IMR-90 (cell line): ENCODE measurements at regions not wholly inside any gene's neighbourhood (a gene's known extent, or its start where the extent isn't known, plus 50 kb on each side); places are given as distances from the start of the nearest gene placed in this dataset.

ENCODE experiments used
- ATAC-seq: fragments of 200-7000 bp; cut with Tn5 transposase; 2 replicates; pipeline ENCODE4 v1.9.1; 2020; ENCODE audit warnings: low read depth, mild to moderate bottlenecking, moderate library complexity
- BruUV-seq: library from RNA; stranded (reverse); fragments of 400-500 nt; replicated peaks from 2 replicates; lab custom pipeline; 2021; lab: Mats Ljungman, UMichigan
- CTCF ChIA-PET: fragments of 300-600 bp; formaldehyde crosslinking; extraction: SDS; loops from one replicate; lab custom pipeline; 2021; ENCODE audit warnings: antibody characterized with exemption; lab: Yijun Ruan, JAX
- POLR2A ChIA-PET: fragments of 300-600 bp; sonication (Branson Sonifier 250); formaldehyde crosslinking; loops from one replicate; lab custom pipeline; 2022; ENCODE audit warnings: antibody characterized with exemption; ENCODE audit not compliant: unreplicated experiment; lab: Charles Lee
- DNase-seq: peaks from one replicate; pipeline ENCODE4 v3.0.0; 2013
- H2AFZ ChIP-seq: replicated peaks from 2 replicates; pipeline ENCODE3; 2013; ENCODE audit warnings: low read length, mild to moderate bottlenecking; ENCODE audit not compliant: poor library complexity
- H2AK5ac ChIP-seq: 2 replicates; pipeline ENCODE4 v1.6.1; 2013; ENCODE audit warnings: low read depth, low read length, inconsistent platforms
- H2AK9ac ChIP-seq: replicated peaks from 2 replicates; pipeline ENCODE3; 2013; ENCODE audit warnings: mild to moderate bottlenecking, low read depth, low read length, moderate library complexity; ENCODE audit not compliant: poor library complexity
- H2BK120ac ChIP-seq: 2 replicates; pipeline ENCODE4 v1.6.1; 2013; ENCODE audit warnings: low read depth, low read length, inconsistent platforms
- H2BK15ac ChIP-seq: 3 replicates; pipeline ENCODE4 v1.6.1; 2013; ENCODE audit warnings: low read depth, low read length, inconsistent platforms
- H2BK20ac ChIP-seq: 2 replicates; pipeline ENCODE4 v1.6.1; 2013; ENCODE audit warnings: low read depth, mild to moderate bottlenecking, inconsistent platforms, low read length, moderate library complexity
- H2BK5ac ChIP-seq: 2 replicates; pipeline ENCODE4 v1.6.1; 2013; ENCODE audit warnings: mild to moderate bottlenecking, low read depth, low read length, inconsistent platforms; ENCODE audit not compliant: poor library complexity, severe bottlenecking
- H3K14ac ChIP-seq: replicated peaks from 2 replicates; pipeline ENCODE4 v1.6.1; 2013; ENCODE audit warnings: low read depth, low read length, inconsistent platforms
- H3K18ac ChIP-seq: 2 replicates; pipeline ENCODE4 v1.6.1; 2013; ENCODE audit warnings: low read depth, low read length, control low read depth
- H3K23ac ChIP-seq: 2 replicates; pipeline ENCODE4 v1.6.1; 2013; ENCODE audit warnings: low read depth, low read length, inconsistent platforms
- H3K27ac ChIP-seq: 2 replicates; pipeline ENCODE4 v1.5.1; 2013; ENCODE audit warnings: mild to moderate bottlenecking, control low read depth, low read length; ENCODE audit not compliant: insufficient read depth
- H3K27me3 ChIP-seq: 2 replicates; pipeline ENCODE4 v1.6.1; 2013; ENCODE audit warnings: low read length; ENCODE audit not compliant: control insufficient read depth, insufficient read depth
- H3K36me3 ChIP-seq: 2 replicates; pipeline ENCODE4 v1.6.1; 2013; ENCODE audit warnings: low read length, mixed read lengths; ENCODE audit not compliant: control insufficient read depth, insufficient read depth
- H3K4ac ChIP-seq: 2 replicates; pipeline ENCODE4 v1.6.1; 2013; ENCODE audit warnings: low read depth, low read length, inconsistent platforms
- H3K4me1 ChIP-seq: 2 replicates; pipeline ENCODE4 v1.6.1; 2013; ENCODE audit warnings: low read length, mixed read lengths; ENCODE audit not compliant: control insufficient read depth, insufficient read depth
- H3K4me2 ChIP-seq: 2 replicates; pipeline ENCODE4 v1.6.1; 2013; ENCODE audit warnings: low read depth, mild to moderate bottlenecking, control low read depth, low read length, moderate library complexity
- H3K4me3 ChIP-seq: 2 replicates; pipeline ENCODE4 v1.5.1; 2013; ENCODE audit warnings: low read depth, mild to moderate bottlenecking, control low read depth, low read length, moderate library complexity; ENCODE audit not compliant: insufficient read depth
- H3K56ac ChIP-seq: 2 replicates; pipeline ENCODE4 v1.6.1; 2013; ENCODE audit warnings: low read length, inconsistent platforms; ENCODE audit not compliant: insufficient read depth; ENCODE audit errors: extremely low read depth
- H3K79me1 ChIP-seq, 2 experiments: 2 replicates each; pipeline ENCODE4 v1.6.1; 2013; ENCODE audit warnings: low read length in 2 of 2, inconsistent platforms in 1 of 2, low read depth in 1 of 2
- H3K9ac ChIP-seq: 2 replicates; pipeline ENCODE4 v1.6.1; 2013; ENCODE audit warnings: low read depth, low read length, control low read depth
- H3K9me1 ChIP-seq: 2 replicates; pipeline ENCODE4 v1.6.1; 2013; ENCODE audit warnings: low read length, inconsistent platforms; ENCODE audit not compliant: insufficient read depth
- H3K9me3 ChIP-seq: 2 replicates; pipeline ENCODE4 v1.6.1; 2013; ENCODE audit warnings: low read length; ENCODE audit not compliant: control insufficient read depth, insufficient read depth
- H4K20me1 ChIP-seq: 2 replicates; pipeline ENCODE4 v1.6.1; 2013; ENCODE audit warnings: low read length, inconsistent platforms; ENCODE audit not compliant: insufficient read depth
- H4K5ac ChIP-seq: 2 replicates; pipeline ENCODE4 v1.6.1; 2013; ENCODE audit warnings: mild to moderate bottlenecking, low read depth, low read length, control low read depth
- H4K8ac ChIP-seq, 2 experiments: 2 replicates each; pipeline ENCODE4 v1.6.1; 2013; ENCODE audit warnings: low read depth in 2 of 2, low read length in 2 of 2, control low read depth in 1 of 2, inconsistent platforms in 1 of 2
- H4K91ac ChIP-seq: 2 replicates; pipeline ENCODE4 v1.6.1; 2013; ENCODE audit warnings: low read depth, low read length, inconsistent platforms; ENCODE audit not compliant: insufficient read depth
- BHLHE40 ChIP-seq: fragments of 150-350 bp; IDR thresholded peaks from 2 replicates; pipeline ENCODE4 v1.6.1; 2016; ENCODE audit warnings: mild to moderate bottlenecking, low read depth, low read length
- CTCF ChIP-seq: conservative IDR thresholded peaks from 2 replicates; pipeline ENCODE4 v1.5.1; 2012; ENCODE audit warnings: mild to moderate bottlenecking, low read depth, low read length, improper control_type of control experiment
- ELK1 ChIP-seq: fragments of 150-350 bp; IDR thresholded peaks from 2 replicates; pipeline ENCODE4 v1.6.1; 2016; ENCODE audit warnings: low read depth, mild to moderate bottlenecking, low read length, moderate library complexity, borderline replicate concordance
- FOS ChIP-seq: fragments of 150-350 bp; IDR thresholded peaks from 2 replicates; pipeline ENCODE4 v1.6.1; 2016; ENCODE audit warnings: low read depth, low read length
- NFE2L2 ChIP-seq: fragments of 150-350 bp; IDR thresholded peaks from 2 replicates; pipeline ENCODE4 v1.6.1; 2016; ENCODE audit warnings: low read depth, mild to moderate bottlenecking, low read length
- POLR2A ChIP-seq: IDR thresholded peaks from 2 replicates; pipeline ENCODE4 v1.6.1; 2012; ENCODE audit warnings: mild to moderate bottlenecking, low read depth, low read length
- WGBS, 2 experiments: methylation state at CpG; one replicate each; pipeline versions ENCODE4 v1.1.5 to v1.1.7; 2013; ENCODE audit warnings: missing lambda C conversion rate in 2 of 2; ENCODE audit not compliant: insufficient read length in 1 of 2; ENCODE audit errors: extremely low coverage in 2 of 2; 5-methylcytosine and 5-hydroxymethylcytosine counted together
- dilution Hi-C: fragments of 300-500 bp; cut with HindIII; formaldehyde crosslinking; loops from one replicate; pipeline ENCODE4 v1.14.3; 2018; ENCODE audit warnings: low sequenced_read_pairs; ENCODE audit not compliant: unreplicated experiment
- in situ Hi-C: fragments of 300-500 bp; cut with MboI; formaldehyde crosslinking; loops from 3 replicates; pipeline ENCODE4 v1.14.3; 2019; ENCODE audit warnings: low sequenced_read_pairs, inconsistent platforms, mixed read lengths
- intact Hi-C: fragments of 100-400 bp; cut with micrococcal nuclease; formaldehyde crosslinking; loops from 2 replicates; pipeline ENCODE4 v1.10.0; 2022

- H3K27me3 ChIP-seq: no peaks in the 10 kb centered on the region
- ATAC-seq: no peak
- no peaks in the 10 kb centered on the region for H3K4me1 ChIP-seq
- no peak overlapping the region for H3K4ac ChIP-seq
- no peak overlapping the region for H4K91ac ChIP-seq
- H4K8ac ChIP-seq: no peak overlapping the region
- no peaks in the 10 kb centered on the region for H3K36me3 ChIP-seq
- no peak overlapping the region for H2BK20ac ChIP-seq
- H3K9me1 ChIP-seq: no peaks in the 10 kb centered on the region
- ChIA-PET CTCF (no interaction called here), POLR2A (no interaction called here)
- H3K56ac ChIP-seq: no peak overlapping the region
- no peak overlapping the region for H3K14ac ChIP-seq
- no peak overlapping the region for H2BK120ac ChIP-seq
- H3K4me3 ChIP-seq: no peak overlapping the region
- H2AK5ac ChIP-seq: no peak overlapping the region
- H3K4me2 ChIP-seq: no peak overlapping the region
- no peak overlapping the region for H3K18ac ChIP-seq
- no peak overlapping the region for H2BK15ac ChIP-seq
- H2AFZ ChIP-seq: no peak overlapping the region
- intact Hi-C loops (no loop called here), dilution Hi-C loops (no loop called here), in situ Hi-C loops (no loop called here)
- H3K79me1 ChIP-seq: no peaks in the 10 kb centered on the region
- no peaks in the 10 kb centered on the region for H4K20me1 ChIP-seq
- no TSS peak for BruUV-seq
- H3K9me3 ChIP-seq: no peaks in the 10 kb centered on the region
- no peak overlapping the region for H2AK9ac ChIP-seq
- no peak overlapping the region for H3K9ac ChIP-seq
- no peak for DNase-seq
- no peak overlapping the region for H3K23ac ChIP-seq
- no peak for TF ChIP-seq CTCF
- TF ChIP-seq NFE2L2: no peak
- TF ChIP-seq POLR2A: no peak
- no peak for TF ChIP-seq ELK1
- no peak for TF ChIP-seq BHLHE40
- TF ChIP-seq FOS: no peak
- no peak overlapping the region for H3K27ac ChIP-seq
- no peak overlapping the region for H4K5ac ChIP-seq
- no CpG with 5 or more reads among the region's 2 CpGs for WGBS, 2 experiments
- H2BK5ac ChIP-seq: no peak overlapping the region
Measured at GRCh38 chr6:114608091-114608490, 265.3 kb upstream of the HS3ST5 start.
